Chondrocyte (in vitro differentiated cells): ENCODE measurements at regions not wholly inside any gene's neighbourhood (a gene's known extent, or its start where the extent isn't known, plus 50 kb on each side); places are given as distances from the start of the nearest gene placed in this dataset.

Experiments used
- DNase-seq: peaks from one replicate; pipeline ENCODE4 v3.0.0; 2021; ENCODE audit warnings: mixed read lengths, low spot score
- H3K27ac Mint-ChIP-seq: one replicate; pipeline ENCODE4 v1.8.0; 2021; ENCODE audit warnings: mild to moderate bottlenecking, moderate library complexity, mixed read lengths; ENCODE audit not compliant: unreplicated experiment
- H3K27me3 Mint-ChIP-seq: 2 replicates; pipeline ENCODE4 v1.8.0; 2021; ENCODE audit warnings: low read depth, mixed read lengths
- H3K36me3 Mint-ChIP-seq: 2 replicates; pipeline ENCODE4 v1.8.0; 2021; ENCODE audit warnings: low read depth, mixed read lengths
- H3K4me1 Mint-ChIP-seq: 2 replicates; pipeline ENCODE4 v1.8.0; 2021; ENCODE audit warnings: low read depth, mild to moderate bottlenecking, mixed read lengths
- H3K4me3 Mint-ChIP-seq: one replicate; pipeline ENCODE4 v1.8.0; 2021; ENCODE audit warnings: mild to moderate bottlenecking, moderate library complexity, mixed read lengths; ENCODE audit not compliant: unreplicated experiment
- H3K9me3 Mint-ChIP-seq: 2 replicates; pipeline ENCODE4 v1.8.0; 2021; ENCODE audit warnings: low read depth, mixed read lengths
- TF ChIP-seq, protein P1 (sequence below): fragments of 200-600 bp; sonication (generic); IDR thresholded peaks from 2 replicates; pipeline ENCODE4 v1.5.0; 2021; ENCODE audit warnings: antibody characterized with exemption, mild to moderate bottlenecking, moderate library complexity

DNA sequence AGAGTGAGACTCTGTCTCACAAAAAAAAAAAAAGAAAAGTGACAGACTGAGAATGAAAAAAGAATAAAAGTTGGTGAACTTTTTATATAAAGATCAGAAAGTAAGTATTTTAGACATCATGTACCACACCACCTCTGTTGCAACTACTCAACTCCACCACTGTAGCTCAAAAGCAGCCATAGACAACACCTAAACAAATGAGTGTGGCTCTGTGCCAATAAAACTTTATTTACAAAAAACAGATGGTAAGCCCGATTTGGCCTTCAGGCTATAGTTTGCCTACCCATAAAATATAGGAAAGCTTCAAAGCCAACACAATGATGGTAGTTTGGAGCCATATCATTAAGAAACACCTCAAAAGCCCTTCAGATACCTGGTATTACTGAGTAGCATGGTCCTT, 154.5 kb upstream of the FOXN3 start:
- H3K4me1 Mint-ChIP-seq: peaks cover 23% of the 10 kb centered on the region

DNA sequence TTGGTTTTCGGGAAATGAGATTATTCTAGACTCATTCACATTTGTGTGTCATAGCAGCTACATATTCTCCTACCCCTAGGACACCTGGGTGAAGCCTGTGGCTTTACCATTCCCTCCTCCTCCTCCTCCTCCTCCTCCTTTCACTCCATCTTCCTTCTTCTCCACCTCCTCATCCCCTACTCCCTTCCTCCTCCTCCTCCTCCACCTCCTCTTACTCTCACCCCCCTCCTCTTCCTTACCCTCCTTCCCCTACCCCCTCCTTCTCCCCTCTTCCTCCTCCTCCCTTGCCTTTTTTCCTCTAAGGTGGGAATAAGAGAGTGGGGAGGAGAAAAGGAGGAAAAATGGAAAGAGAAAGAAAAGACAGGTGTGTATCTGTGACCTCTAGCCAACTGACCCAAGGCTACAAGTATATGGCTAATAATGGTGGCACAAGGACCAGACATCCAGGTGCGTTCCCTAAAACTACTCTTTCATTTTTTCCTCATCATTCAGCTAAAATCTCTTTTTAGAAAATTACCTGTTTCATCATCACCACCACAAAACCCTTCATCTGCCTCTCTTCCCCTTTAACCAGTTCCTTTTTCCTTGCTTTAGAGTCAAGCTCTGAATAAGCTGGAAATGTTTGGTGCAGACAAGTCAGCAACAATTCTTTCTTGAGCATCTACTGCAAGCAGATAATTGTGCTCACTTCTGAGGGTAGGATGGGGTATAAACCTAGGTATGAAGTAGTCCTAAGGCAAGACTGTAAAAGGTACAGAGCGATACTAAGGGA, 149.8 kb upstream of the FOXN3 start:
- TF ChIP-seq, protein P1, sequence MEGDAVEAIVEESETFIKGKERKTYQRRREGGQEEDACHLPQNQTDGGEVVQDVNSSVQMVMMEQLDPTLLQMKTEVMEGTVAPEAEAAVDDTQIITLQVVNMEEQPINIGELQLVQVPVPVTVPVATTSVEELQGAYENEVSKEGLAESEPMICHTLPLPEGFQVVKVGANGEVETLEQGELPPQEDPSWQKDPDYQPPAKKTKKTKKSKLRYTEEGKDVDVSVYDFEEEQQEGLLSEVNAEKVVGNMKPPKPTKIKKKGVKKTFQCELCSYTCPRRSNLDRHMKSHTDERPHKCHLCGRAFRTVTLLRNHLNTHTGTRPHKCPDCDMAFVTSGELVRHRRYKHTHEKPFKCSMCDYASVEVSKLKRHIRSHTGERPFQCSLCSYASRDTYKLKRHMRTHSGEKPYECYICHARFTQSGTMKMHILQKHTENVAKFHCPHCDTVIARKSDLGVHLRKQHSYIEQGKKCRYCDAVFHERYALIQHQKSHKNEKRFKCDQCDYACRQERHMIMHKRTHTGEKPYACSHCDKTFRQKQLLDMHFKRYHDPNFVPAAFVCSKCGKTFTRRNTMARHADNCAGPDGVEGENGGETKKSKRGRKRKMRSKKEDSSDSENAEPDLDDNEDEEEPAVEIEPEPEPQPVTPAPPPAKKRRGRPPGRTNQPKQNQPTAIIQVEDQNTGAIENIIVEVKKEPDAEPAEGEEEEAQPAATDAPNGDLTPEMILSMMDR: no peak
- no peaks in the 10 kb centered on the region for H3K9me3 Mint-ChIP-seq

More for the DNA sequence above, 154.5 kb upstream of the FOXN3 start:
- TF ChIP-seq, protein P1: no peak
- Mint-ChIP-seq H3K9me3 (no peaks in the 10 kb centered on the region), H3K4me3 (no peak overlapping the region), H3K27me3 (no peaks in the 10 kb centered on the region), H3K36me3 (no peaks in the 10 kb centered on the region), H3K27ac (no peak overlapping the region)
- DNase-seq: no peak

DNA sequence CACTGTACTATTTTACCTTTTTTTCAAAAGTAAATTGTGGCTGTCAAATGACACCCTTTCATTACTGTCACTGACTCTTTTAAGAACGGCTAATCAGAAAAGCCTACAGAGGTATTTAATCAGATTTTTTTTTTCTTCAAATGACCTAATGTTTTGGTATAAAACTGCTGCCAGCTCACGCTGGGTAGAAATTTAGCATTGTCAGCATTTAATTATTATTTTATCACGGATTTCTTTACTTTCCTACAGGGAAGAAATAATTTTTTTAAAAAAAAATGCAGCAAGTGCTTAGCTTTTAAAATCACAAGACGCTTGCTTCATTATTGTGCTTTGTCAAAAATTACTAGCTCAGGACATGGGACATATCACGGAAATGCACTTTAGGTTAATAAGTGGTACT, 149.1 kb upstream of the FOXN3 start:
- H3K4me1 Mint-ChIP-seq: peaks cover 36% of the 10 kb centered on the region
- peaks cover 6% of the 10 kb centered on the region for H3K36me3 Mint-ChIP-seq
- no peak overlapping the region for H3K4me3 Mint-ChIP-seq
- peak overlapping the region; percentile 6 for H3K27ac Mint-ChIP-seq
- no peaks in the 10 kb centered on the region for H3K9me3 Mint-ChIP-seq
- no peaks in the 10 kb centered on the region for H3K27me3 Mint-ChIP-seq
- no peak for DNase-seq
- TF ChIP-seq, protein P1: no peak

More for the DNA sequence above, 149.8 kb upstream of the FOXN3 start:
- Mint-ChIP-seq H3K27ac (no peak overlapping the region), H3K4me1 (peaks cover 36% of the 10 kb centered on the region), H3K36me3 (peaks cover 2% of the 10 kb centered on the region), H3K27me3 (no peaks in the 10 kb centered on the region), H3K4me3 (no peak overlapping the region)
- no peak for DNase-seq

DNA sequence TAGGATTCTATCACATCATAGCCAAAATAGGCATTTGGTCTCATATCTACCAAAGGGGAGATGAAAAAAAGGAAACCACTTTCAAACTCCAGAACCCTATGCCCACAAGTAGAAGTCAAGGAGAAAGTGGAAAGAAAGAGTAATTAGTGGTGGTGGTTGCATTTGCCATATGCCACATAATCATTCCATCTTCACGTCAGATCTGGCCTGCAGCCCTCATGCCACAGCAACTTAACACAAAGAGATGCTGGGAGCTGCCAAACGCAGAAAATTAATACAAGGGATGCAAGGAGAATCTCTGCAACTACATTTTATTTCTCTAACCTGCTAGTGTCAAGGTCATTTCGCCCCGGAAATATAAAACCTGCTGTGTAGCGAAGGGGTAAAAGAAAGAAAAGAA, 148.6 kb upstream of the FOXN3 start:
- H3K27ac Mint-ChIP-seq: peak overlapping the region; percentile 49
- H3K4me3 Mint-ChIP-seq: no peak overlapping the region
- TF ChIP-seq, protein P1: no peak
- no peaks in the 10 kb centered on the region for H3K27me3 Mint-ChIP-seq
- no peaks in the 10 kb centered on the region for H3K9me3 Mint-ChIP-seq
- H3K4me1 Mint-ChIP-seq: peaks cover 36% of the 10 kb centered on the region
- no peak for DNase-seq
- peaks cover 6% of the 10 kb centered on the region for H3K36me3 Mint-ChIP-seq

DNA sequence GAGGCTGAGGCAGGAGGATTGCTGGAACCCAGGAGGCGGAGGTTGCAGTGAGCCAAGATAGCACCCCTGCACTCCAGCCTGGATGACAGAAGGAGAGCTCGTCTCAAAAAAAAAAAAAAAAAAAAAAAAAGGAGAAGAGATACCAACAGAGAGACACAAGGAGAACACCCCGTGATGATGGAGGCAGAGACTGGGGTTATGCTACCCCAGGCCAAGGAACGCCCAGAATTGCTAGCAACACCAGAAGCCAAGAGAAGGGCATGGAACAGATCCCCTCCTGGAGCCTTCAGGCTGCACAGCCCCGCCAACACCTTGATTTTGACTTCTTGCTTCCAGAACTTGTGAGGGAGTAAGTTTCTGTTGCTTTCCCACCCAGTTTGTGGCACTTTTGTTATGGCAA, 148.0 kb upstream of the FOXN3 start:
- TF ChIP-seq, protein P1: no peak
- Mint-ChIP-seq H3K27me3 (no peaks in the 10 kb centered on the region), H3K4me1 (peaks cover 36% of the 10 kb centered on the region), H3K4me3 (no peak overlapping the region), H3K36me3 (peaks cover 6% of the 10 kb centered on the region), H3K27ac (peak overlapping the region; percentile 53), H3K9me3 (no peaks in the 10 kb centered on the region)
- no peak for DNase-seq
